SIG-M5 treated with dmso at 0.1 percent for 504 hours (cell line): ENCODE measurements at regions not wholly inside any gene's neighbourhood (a gene's known extent, or its start where the extent isn't known, plus 50 kb on each side); places are given as distances from the start of the nearest gene placed in this dataset.

ENCODE experiments used
- DNase-seq: peaks from one replicate; lab custom pipeline; 2025; ENCODE audit not compliant: unreplicated experiment; lab: John Stamatoyannopoulos, UW

DNA sequence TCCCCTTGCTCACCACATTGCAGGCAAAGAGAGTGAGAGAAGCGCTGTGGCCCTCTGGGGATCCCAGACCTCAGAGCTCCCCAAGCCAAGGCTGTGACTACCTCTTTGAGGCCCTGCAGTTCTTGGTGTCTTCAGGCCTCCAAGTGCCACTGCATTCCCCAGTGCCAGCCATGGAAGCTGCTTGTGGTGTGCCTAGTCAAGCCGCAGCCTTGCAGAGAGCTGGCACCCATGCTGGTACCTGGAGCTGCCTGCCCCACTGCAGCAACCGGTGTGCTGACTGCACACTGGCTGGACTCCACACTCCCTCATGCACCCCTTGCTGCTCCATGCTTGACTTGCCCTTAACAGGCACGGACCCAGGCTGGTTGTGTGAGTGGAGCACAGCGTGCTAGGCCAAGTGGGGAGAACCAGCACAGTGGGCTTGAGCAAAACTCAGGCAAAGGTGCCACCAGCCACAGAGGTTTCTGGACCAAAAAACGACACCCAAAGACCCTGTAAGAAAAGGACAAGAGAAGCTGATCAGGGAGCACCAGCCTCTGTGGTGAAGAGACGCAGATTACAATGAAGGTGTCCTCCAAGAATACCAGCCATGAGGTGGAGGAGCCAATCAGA is 113.5 kb upstream of the TMEM18 start:
- DNase-seq, result no peak

DNA sequence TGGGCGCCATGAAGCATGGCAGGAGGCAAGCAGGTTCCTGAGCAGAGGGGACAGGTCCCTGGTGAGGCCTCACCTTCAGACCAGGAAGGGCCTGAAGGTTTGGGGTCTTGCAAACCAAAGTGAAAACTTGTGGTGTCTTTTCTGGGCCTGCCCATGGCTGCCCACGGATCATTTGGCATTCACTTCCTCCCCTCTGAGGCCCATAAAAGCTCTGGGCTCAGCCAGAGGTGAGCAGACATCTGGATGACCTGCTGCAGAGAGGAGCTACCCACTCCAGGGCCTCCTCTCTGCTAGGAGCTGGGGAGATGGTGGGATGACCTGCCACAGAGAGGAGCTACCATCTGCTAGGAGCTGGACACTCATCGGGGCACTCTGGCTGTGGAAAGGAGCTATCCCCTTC is 112.9 kb upstream of the TMEM18 start:
- DNase-seq, result no peak

DNA sequence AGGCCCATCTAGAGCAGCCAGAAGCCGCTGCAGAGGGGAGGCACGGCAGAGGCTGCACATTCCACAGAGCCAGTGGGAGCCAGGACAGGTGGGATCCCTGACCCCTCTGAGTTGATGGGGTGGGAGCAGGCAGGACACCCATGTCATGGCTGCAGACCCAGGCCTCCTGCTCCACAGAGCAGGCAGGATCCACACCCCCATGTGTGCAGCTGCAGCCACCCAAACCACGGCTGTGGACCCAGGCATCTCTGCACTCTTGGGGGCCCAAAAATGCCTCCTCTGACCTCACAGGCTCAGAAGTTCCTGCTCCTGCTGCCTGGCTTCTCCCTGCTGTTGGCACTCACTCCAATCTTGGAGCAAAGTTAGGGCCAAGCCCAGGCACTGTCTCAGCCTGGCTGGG is 112.3 kb upstream of the TMEM18 start:
- DNase-seq, result no peak

DNA sequence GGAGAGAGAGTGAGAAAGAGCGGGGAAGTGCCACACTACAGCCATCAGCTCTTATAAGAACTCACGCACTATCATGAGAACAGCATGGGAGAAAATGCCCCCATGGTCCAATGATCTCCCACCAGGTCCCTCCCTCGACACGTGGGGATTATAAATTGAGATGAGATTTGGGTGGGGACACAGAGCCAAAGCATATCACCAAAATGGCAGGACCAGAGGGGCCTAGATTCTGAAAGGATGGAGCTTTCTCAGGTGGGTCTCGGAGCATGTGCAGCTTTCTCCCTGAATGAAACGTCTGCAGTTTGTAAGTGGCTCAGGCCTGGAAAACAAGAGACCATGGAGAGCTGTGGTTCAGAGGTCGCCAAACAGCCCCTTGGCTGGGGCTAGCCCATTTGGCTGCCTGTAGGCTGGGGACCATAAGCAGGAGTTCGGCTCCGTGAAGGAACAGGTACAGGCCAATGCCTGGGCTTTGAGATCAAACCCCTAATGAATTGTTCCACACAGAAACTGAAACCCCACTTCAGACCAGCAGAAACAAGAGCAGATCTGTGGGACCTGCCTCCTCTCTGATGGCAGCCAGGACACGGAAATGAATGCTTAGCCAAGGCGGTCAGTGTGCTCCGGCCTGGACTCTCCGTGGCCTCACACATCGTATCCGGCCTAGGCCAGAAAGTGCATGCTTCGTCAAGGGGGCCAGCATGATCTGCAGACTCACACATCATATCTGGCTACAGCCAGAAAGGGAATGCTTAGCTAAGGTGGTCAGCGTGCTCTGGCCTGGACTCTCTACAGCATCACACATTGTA is 111.2 kb upstream of the TMEM18 start:
- no peak for DNase-seq

DNA sequence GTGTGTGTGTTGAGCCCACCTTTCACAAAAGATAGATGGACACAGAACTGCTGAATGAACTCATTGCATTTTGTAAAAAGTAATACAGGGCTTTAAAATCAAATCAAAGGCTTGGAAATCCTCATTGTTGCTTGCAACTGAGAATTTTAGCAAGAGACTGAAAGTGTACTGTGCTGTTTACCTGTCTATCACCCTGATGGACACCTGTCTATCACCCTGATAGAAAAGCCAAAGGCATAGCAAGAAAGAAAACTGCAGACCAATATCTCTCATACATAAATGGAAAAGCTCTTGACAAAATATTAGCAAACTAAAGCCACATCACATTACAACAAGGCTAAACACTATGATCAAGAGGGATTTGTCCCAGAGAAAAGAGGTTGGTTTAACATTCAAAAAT is 107.5 kb upstream of the TMEM18 start:
- DNase-seq, result no peak

DNA sequence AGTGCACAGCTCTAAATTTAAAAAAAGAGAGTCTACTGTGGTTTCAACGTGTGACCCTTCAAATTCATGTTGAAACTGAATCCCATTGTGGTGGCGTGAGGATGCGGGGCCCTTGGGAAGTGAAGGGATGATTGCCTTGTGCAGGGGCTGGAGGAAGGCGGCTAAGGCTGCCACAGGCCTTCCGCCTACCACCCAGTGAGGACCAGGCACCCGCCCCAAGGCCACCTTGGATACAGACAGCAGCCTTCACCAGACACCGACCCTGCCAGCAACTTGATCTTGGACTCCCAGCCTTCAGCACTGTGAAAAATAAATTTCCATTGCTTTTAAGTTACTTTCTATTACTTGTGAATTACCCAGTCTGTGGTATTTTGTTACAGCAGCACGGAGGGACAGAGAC is 103.4 kb upstream of the TMEM18 start:
- DNase-seq, result no peak

DNA sequence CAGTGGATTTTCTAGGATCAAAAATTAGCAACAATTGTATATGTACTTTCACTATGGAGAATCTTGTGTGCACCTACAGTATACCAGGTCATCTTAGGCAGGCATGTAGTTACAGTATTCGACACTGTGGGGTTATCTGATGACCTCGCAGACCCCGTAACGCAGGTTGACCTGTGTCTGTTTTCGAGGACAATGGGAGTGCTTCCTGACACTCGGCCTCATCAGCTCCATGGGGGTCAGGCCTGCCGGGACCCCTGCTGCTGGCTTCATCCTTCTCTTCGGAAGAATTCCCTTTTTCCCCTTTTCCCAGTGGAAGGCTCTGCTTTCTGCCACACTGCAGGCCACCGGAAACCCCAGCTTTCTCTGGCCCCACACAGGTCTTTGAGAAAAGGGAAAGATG is 102.8 kb upstream of the TMEM18 start:
- no peak for DNase-seq

DNA sequence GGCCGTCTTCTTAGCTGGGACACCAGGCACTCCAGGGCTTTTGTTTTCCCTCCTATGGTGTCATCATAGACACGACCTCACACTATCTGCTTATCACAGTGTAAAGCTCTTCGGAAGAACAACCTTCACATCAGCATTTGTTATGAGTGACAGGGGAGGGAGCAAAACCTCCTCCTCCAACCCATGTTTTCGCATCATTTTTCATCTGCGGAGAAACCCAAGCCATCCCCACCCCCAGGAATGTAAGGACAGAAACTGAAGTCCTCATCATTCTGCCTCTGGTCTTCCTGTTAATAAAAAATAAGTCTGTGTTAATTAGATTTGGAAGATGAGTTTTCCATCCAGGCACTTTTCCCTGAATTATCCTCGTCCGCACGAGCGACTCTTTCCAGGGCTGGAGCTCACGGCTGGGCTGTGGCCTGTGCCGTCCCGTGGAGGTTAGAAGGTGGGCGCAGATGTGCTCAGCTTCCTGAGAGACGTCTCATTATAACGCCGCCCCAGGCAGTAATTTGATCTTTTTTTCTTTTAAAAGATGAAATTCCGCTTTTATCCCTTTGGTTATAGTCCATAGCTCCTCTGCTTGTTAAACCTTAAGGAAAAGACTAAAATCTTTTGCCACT is 101.6 kb upstream of the TMEM18 start:
- no peak for DNase-seq

DNA sequence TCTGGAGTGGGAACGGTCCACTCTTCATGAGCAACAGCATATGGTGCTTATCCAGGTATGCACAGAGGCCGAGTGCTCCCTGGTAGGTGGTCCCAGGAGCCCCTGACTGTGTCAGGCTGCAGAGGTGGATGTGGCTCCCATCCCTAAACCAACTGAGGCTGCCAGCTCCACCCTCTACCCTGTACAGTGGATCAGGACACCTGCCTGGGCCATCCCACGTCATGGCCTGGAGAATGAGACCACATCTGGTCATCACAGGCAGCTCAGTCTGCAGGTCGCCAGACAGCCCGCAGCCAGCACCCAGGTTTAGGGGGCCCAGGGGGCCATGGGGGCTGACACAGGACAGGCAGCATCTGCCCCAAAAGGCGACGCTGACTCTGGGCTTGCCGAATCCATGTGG is 100.3 kb upstream of the TMEM18 start:
- DNase-seq, result no peak

DNA sequence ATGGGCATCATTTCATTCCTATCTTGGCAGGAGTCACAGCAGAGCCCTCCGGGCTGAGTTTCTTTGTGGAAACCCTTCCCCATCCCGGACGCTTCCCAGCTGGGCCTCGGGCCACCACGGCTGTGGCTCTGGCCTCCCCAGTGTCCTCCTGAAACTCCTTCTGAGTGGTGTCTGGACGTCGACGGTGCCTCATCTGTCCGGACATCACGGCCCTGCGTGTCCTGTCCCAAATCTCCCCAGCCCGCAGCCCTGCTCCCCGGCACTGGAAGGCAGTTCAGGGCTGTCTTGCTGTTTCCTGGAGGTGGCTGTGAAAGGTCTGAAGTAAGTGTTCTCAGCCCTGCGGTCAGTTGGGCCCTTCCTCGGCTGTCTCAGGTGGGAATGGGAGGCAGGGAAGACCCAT is 99.8 kb upstream of the TMEM18 start:
- no peak for DNase-seq

DNA sequence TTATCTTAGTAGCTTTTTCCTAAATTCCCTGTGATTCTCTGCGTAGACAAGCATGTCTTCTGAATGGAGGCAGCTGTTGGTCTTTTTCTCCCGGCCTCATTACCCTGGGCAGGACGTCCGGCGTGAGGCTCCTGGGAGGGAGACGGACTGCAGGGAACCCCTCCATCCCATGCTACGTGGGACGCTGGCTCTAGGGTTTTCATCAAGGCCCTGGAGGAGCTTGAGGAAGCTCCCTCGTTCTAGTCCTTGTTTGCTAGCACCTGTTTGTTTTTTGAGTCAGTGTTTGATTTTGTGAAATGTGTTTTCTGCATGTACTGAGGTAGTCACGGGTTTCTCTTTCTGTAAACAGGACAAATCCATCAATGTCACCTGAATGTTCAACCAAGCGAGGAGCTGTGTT is 99.3 kb upstream of the TMEM18 start:
- no peak for DNase-seq

DNA sequence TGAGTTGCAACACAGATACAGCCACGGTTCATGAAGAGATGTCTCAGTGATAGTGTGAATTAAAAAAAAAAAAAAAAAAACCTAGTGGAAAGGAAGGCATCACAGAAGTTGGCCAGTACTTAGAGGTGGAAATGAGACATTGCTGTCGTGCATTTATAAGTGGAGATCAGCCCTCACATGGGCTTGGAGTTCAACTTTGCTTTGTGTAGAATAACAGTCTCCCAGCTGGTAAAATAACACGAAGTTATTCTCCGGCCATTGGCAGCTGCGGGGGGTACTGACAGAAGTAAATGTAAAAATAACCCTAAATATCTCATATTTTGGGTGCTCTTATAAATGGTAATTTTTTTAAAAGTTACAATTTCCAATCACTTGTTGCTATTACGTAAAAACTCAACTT is 98.8 kb upstream of the TMEM18 start:
- no peak for DNase-seq

DNA sequence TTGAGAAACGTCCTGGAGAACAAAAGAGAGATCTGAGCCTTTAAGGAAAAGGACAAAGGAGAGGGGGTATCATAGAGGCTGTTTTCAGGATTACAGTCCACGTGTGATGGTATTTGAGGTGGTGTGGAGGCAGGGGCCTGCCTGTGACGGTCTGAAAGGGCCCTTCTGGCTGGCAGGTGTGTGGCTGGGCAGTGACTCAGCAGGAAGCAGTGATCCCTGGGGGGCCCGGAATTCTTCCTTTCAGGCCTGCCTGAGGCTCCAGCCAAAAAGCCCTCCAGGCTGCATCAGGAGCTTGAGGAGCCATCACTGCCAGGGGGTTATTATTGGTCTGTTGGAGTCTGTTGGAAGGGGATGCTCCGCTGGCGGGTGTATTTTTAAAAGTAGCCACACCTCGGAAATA is 97.2 kb upstream of the TMEM18 start:
- DNase-seq, result no peak

DNA sequence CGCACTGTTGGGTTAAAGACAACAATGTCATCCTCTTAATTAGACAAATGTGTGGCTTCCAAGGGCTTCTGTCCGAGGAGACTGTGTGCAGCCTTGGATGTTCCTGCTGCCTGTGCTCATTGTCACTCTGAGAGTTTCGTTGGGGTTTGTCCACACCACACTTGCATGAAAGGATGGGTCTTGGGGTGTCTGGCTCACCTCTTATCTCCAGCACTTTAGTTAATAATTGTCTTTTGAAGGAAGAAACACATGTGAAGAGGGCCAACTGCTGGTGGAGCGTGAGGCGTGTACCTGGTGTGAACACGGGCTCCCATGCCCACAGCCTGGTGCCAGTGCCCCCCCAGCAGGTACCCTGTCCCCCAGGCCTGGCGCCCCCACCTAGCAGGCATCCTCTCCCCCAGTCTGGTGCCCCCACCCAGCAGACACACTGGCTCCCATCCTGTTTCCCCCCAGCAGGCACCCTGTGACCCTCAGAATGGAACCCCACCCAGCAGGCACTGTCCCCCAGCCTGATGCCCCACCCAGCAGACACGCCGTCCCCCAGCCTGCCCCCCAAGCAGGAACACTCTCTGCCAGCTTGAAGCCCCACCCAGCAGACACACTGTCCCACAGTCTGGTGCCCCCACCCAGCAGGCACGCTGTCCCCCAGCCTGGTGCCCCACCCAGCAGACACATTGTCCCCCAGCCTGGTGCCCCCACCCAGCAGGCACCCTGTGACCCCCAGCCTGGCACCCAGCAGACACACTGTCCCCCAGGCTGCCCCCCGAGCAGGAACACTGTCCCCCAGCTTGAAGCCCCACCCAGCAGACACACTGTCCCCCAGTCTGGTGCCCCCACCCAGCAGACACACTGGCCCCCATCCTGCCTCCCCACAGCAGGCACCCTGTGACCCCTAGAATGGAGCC is 96.3 kb upstream of the TMEM18 start:
- no peak for DNase-seq

DNA sequence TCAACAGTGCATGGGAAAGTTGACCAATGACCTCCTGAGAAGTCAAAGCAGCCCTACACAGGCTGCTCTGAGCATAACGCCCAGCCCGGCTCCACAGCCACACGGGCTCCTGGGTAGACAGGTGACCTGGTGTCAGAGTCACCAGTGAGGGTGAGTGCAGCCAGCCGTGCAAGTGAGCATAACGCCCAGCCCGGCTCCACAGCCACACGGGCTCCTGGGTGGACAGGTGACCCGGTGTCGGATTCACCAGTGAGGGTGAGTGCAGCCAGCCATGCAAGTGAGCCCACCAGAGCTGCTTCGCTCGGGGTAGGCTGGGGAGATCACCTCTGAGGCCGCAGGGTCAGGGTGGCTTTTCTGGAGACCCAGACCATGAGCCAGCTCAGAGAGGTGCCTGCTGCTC is 94.3 kb upstream of the TMEM18 start:
- DNase-seq, result no peak

DNA sequence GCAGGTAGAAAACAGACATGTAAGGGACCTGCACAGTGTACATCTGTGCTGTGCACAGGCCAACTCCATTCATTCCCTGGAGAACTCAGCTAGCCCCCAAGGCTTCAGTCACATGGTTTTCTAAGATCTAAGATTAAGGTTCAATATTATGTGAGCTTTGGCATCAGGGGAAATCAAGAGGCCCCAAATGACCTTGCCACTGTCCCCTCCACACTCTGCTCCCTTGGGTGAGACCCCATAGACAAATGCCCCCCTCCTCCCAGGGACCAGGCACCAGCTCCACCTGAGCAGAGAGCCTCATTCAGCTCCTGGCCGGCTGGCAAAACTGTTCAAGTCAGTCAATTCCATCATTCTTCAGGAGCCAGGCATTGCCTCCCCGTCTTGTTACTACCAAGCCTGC is 93.6 kb upstream of the TMEM18 start:
- DNase-seq, result no peak

DNA sequence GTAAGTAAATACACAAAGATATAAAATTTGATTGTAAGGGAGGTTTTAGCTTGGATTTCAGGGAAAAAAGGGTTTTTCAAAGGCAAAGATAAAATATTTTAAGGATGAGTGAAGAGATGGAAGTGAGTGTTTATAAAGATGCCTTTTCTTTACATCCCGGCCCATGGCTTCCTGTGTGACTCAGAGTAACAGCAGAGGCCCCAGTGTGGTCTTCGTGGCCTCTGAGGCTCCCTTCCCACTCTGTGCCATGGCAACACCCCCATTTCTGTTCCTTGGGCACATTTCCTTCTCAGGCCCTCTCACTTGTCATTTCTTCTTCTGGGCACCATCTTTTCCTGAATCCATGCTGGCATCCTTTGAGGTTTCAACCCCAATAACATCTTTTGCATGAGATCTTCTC is 92.6 kb upstream of the TMEM18 start:
- no peak for DNase-seq

DNA sequence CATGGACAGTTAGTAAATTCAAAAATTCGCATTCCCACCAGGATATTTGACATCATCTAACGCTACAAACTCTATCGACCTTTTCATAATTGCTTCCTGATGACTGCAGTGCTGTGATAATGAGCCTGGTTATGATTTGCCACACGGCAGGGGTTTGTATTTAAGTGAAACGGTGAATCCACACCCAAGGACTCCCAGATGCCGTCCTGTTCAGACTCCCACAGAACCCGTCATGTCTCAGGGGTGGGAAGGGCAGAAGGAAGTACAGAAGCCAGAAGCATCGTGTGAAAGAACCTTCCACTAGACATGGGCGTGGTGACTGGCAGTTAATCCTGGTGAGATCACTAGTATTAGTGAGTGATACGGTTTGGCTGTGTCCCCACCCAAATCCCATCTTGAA is 91.2 kb upstream of the TMEM18 start:
- DNase-seq, result no peak

DNA sequence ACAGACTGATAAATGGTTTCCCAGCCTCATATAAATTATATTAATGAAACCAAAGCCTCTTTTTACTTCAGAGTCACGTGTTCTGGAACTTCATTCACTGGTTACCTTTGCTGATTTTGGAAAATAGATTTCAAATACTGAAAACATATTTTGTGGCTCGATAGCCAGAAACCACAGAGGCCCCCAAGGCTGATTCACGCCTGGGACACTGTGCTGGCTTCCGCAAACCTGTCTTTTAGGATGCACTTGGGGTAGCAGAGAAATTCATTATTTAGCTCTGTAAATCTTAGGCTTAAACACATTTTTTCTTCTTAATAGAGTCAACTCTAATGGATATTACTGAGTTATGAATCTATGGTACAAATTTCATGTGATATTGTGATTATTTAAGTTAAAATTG is 90.7 kb upstream of the TMEM18 start:
- no peak for DNase-seq

DNA sequence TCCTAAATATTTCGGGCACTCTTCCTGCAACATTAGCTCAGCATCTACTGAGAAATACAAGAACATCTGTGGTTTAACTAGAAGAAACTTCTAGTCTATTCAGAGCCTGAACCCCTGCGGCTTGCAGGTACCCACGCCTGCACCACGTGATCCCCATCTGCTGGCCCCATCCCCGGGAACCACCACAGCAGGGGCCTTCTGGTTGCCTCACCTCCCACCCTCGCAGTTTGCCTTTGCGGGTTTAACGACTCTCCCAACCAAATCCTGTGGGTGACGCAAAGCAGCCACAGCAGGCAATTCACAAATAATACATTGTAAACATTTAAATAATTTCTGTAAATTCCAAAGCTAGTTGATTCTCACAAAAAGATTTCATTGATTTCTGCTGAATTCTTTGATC is 90.2 kb upstream of the TMEM18 start:
- no peak for DNase-seq

DNA sequence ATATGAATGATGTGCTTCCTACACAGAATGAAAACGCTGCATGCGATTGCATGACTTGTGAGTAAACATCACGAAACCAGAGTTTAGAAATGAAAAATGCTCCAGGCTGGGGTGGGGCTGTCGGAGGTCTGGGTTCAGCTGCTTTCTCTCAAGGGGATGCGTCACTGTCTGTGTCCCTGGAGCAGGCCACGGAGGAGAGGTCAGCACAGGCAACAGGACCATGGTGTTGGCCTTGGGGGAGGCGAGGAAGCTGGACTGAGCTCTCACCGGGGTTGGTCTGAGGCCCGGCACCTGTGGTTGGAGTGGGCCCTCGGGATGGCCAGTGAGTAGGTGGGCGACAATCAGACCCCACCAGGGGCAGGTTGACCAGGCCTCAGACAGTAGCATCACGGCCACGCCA is 89.0 kb upstream of the TMEM18 start:
- DNase-seq, result no peak

DNA sequence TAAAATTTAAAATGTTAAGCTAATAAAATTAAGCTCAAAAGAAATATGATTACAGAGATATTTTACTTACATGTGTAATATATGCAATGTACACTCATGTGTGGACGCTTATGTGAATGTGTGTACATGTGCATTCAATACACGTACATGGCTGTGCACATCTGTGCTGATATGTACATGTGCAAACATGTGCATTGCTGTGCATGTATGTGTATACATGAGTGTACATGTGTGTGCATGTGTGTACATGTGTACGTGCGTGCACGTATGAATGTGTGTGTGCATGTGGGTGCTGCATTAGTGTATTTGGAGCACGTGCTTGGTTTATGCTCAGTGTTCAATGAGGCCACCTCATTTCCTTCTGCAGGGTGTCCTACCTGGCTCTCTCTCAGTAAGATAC is 88.2 kb upstream of the TMEM18 start:
- DNase-seq, result no peak
